Right lobe of liver (tissue), 4 donors: ENCODE measurements at regions not wholly inside any gene's neighbourhood (a gene's known extent, or its start where the extent isn't known, plus 50 kb on each side); places are given as distances from the start of the nearest gene placed in this dataset.

Experiments
- CTCF ChIP-seq, 4 donors: fragments of 200-600 bp in 3 of 4; fragments of 450-650 bp in 1 of 4; IDR thresholded peaks; one replicate each; pipeline versions ENCODE4 v1.5.1 to v1.8.0; 2016 to 2022; ENCODE audit warnings: antibody characterized with exemption in 4 of 4, mild to moderate bottlenecking in 2 of 4
- POLR2A ChIP-seq: fragments of 450-650 bp; IDR thresholded peaks from one replicate; pipeline ENCODE4 v1.6.1; 2017; ENCODE audit warnings: antibody characterized with exemption, mild to moderate bottlenecking
- donor health status: DM: no; HTN: no; CAD: no.
- donor health status: DM: no; HTN: no; CAD: no.
- donor health status: DM: no; HTN: yes; CAD: no.

DNA sequence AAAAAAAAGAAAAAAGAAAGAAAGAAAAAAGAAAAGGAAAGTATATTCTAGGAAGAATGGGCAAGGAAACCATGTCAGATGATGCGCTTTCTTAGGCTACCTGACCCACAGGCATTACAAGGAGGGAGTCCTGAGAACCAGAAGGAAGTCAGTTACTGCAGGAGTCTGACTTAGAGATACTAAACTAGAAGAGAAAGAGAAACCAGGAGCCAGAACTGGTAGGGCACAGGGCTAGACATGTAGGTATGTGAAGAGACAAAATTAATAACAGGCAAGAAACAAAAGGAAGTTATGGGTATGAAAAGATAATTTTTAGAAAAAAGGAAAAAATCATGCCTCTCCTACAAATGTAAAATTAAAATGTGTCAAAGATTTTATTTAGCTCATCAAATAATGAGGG is 63.3 kb upstream of the LRRN1 start:
- TF ChIP-seq CTCF (IDR thresholded peaks at IDR 0.05) = no peak
- no peak for TF ChIP-seq POLR2A
